ENCODE measurements at regions not wholly inside any gene's neighbourhood (a gene's known extent, or its start where the extent isn't known, plus 50 kb on each side); places are given as distances from the start of the nearest gene placed in this dataset.

- no peak overlapping the region for H3K9ac ChIP-seq (ENCODE audit: low read depth, low read length, poor library complexity, severe bottlenecking)
- H3K79me2 ChIP-seq (ENCODE audit: insufficient read depth, low read length), result no peaks in the 10 kb centered on the region
- no peak overlapping the region for H3K4me3 ChIP-seq (ENCODE audit: low read length, poor library complexity, severe bottlenecking)
- no peaks in the 10 kb centered on the region for H3F3A ChIP-seq (ENCODE audit: low read depth)
- peaks cover 5% of the 10 kb centered on the region; the same call in 1 of the 2 replicates for H3K9me3 ChIP-seq (ENCODE audit: insufficient read depth, low read depth, low read length)
- H4K20me1 ChIP-seq (ENCODE audit: insufficient read depth, low read length, poor library complexity, severe bottlenecking), result no peaks in the 10 kb centered on the region
- H3K27me3 ChIP-seq (ENCODE audit: insufficient read depth, low read length, poor library complexity, severe bottlenecking), result no peaks in the 10 kb centered on the region
- H3K4me2 ChIP-seq (ENCODE audit: low read depth, low read length, poor library complexity, severe bottlenecking), result no peak overlapping the region
- peaks cover 19% of the 10 kb centered on the region for H3K4me1 ChIP-seq (ENCODE audit: insufficient read depth, low read length, poor library complexity, severe bottlenecking)
- no peaks in the 10 kb centered on the region for H3K36me3 ChIP-seq (ENCODE audit: insufficient read depth, low read length)
- no peaks in the 10 kb centered on the region for H3K9me2 ChIP-seq (replicated peaks; ENCODE audit: low read depth, low read length)
- TF ChIP-seq CTCF (conservative IDR thresholded peaks at IDR 0.05; ENCODE audit: low read length), result no peak
- TF ChIP-seq EZH2phosphoT487 (IDR thresholded peaks at IDR 0.05; ENCODE audit: borderline replicate concordance), result no peak
- no peak overlapping the region for H2AFZ ChIP-seq (ENCODE audit: low read length)
These were observed 257.7 kb downstream of the ANAPC1 start for GRCh38 chr2:111626037-111626864.

DNA sequence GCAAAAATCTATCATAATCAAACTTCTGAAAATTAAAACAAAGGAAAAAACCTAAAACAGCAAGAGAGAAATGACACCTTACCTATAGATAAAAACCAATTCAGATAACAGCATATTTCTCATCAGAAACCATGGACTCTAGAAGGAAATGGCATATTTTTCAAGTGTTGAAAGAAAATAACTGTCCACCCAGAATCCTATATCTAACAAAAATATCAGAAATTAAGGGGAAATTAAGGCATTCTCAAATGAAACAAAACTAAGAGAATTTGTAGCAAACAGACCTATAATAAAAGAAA lies 257.2 kb downstream of the ANAPC1 start:
- Histone ChIP-seq H3K9ac (ENCODE audit: low read depth, low read length, poor library complexity, severe bottlenecking) (no peak overlapping the region), H3K79me2 (ENCODE audit: insufficient read depth, low read length) (no peaks in the 10 kb centered on the region), H3K4me1 (ENCODE audit: insufficient read depth, low read length, poor library complexity, severe bottlenecking) (peaks cover 19% of the 10 kb centered on the region), H3F3A (ENCODE audit: low read depth) (no peaks in the 10 kb centered on the region), H3K4me3 (ENCODE audit: low read length, poor library complexity, severe bottlenecking) (no peak overlapping the region), H3K27me3 (ENCODE audit: insufficient read depth, low read length, poor library complexity, severe bottlenecking) (no peaks in the 10 kb centered on the region), H3K9me2 (replicated peaks; ENCODE audit: low read depth, low read length) (no peaks in the 10 kb centered on the region), H2AFZ (ENCODE audit: low read length) (no peak overlapping the region), H3K9me3 (ENCODE audit: insufficient read depth, low read depth, low read length) (peaks cover 5% of the 10 kb centered on the region; the same call in 1 of the 2 replicates), H3K4me2 (ENCODE audit: low read depth, low read length, poor library complexity, severe bottlenecking) (no peak overlapping the region), H3K36me3 (ENCODE audit: insufficient read depth, low read length) (no peaks in the 10 kb centered on the region), H4K20me1 (ENCODE audit: insufficient read depth, low read length, poor library complexity, severe bottlenecking) (no peaks in the 10 kb centered on the region)
- TF ChIP-seq CTCF (conservative IDR thresholded peaks at IDR 0.05; ENCODE audit: low read length) (no peak), EZH2phosphoT487 (IDR thresholded peaks at IDR 0.05; ENCODE audit: borderline replicate concordance) (no peak)

GRCh38 chr2:111627256-111627655 lies 256.7 kb downstream of the ANAPC1 start:
- Histone ChIP-seq H4K20me1 (ENCODE audit: insufficient read depth, low read length, poor library complexity, severe bottlenecking) (no peaks in the 10 kb centered on the region), H3K4me2 (ENCODE audit: low read depth, low read length, poor library complexity, severe bottlenecking) (no peak overlapping the region), H3K36me3 (ENCODE audit: insufficient read depth, low read length) (no peaks in the 10 kb centered on the region), H3F3A (ENCODE audit: low read depth) (no peaks in the 10 kb centered on the region), H3K9me3 (ENCODE audit: insufficient read depth, low read depth, low read length) (peaks cover 5% of the 10 kb centered on the region; the same call in 1 of the 2 replicates), H2AFZ (ENCODE audit: low read length) (no peak overlapping the region), H3K9me2 (replicated peaks; ENCODE audit: low read depth, low read length) (no peaks in the 10 kb centered on the region), H3K79me2 (ENCODE audit: insufficient read depth, low read length) (no peaks in the 10 kb centered on the region), H3K4me3 (ENCODE audit: low read length, poor library complexity, severe bottlenecking) (no peak overlapping the region), H3K9ac (ENCODE audit: low read depth, low read length, poor library complexity, severe bottlenecking) (no peak overlapping the region), H3K4me1 (ENCODE audit: insufficient read depth, low read length, poor library complexity, severe bottlenecking) (peaks cover 20% of the 10 kb centered on the region), H3K27me3 (ENCODE audit: insufficient read depth, low read length, poor library complexity, severe bottlenecking) (no peaks in the 10 kb centered on the region)
- TF ChIP-seq EZH2phosphoT487 (IDR thresholded peaks at IDR 0.05; ENCODE audit: borderline replicate concordance) (no peak), CTCF (conservative IDR thresholded peaks at IDR 0.05; ENCODE audit: low read length) (no peak)
